ENCODE measurements at regions not wholly inside any gene's neighbourhood (a gene's known extent, or its start where the extent isn't known, plus 50 kb on each side); places are given as distances from the start of the nearest gene placed in this dataset.

GRCh38 chr9:15010581-15010980, 100.4 kb upstream of the FREM1 start:
- TF ChIP-seq CTCF (IDR thresholded peaks at IDR 0.05) (no peak), POLR2A (IDR thresholded peaks at IDR 0.05) (no peak)

Data from testis (tissue), 2 donors.